SK-N-SH treated with all-trans-retinoic acid at 6 μM for 48 hours (cell line): ENCODE measurements at regions not wholly inside any gene's neighbourhood (a gene's known extent, or its start where the extent isn't known, plus 50 kb on each side); places are given as distances from the start of the nearest gene placed in this dataset.

Experiments used
- RARB ChIP-seq: fragments of 250-450 bp; sonication (Bioruptor Pico); IDR thresholded peaks from 2 replicates; pipeline ENCODE4 v1.8.0; 2021; ENCODE audit warnings: mild to moderate bottlenecking, moderate library complexity
- TF ChIP-seq, protein P1 (sequence below): fragments of 250-450 bp; sonication (Bioruptor Pico); IDR thresholded peaks from 2 replicates; pipeline ENCODE4 v1.8.0; 2021; ENCODE audit warnings: low read depth, mild to moderate bottlenecking, moderate library complexity, borderline replicate concordance

GRCh38 chr2:222351035-222351434 lies 52.2 kb upstream of the PAX3 start:
- TF ChIP-seq, protein P1, sequence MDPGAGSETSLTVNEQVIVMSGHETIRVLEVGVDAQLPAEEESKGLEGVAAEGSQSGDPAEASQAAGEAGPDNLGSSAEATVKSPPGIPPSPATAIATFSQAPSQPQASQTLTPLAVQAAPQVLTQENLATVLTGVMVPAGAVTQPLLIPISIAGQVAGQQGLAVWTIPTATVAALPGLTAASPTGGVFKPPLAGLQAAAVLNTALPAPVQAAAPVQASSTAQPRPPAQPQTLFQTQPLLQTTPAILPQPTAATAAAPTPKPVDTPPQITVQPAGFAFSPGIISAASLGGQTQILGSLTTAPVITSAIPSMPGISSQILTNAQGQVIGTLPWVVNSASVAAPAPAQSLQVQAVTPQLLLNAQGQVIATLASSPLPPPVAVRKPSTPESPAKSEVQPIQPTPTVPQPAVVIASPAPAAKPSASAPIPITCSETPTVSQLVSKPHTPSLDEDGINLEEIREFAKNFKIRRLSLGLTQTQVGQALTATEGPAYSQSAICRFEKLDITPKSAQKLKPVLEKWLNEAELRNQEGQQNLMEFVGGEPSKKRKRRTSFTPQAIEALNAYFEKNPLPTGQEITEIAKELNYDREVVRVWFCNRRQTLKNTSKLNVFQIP (CRISPR knock-in tag) = no peak
- no peak for TF ChIP-seq RARB (CRISPR knock-in tag)
